Activated T-cell treated with anti-CD3 and anti-CD28 coated beads for 24 hours (primary cell): ENCODE measurements at regions not wholly inside any gene's neighbourhood (a gene's known extent, or its start where the extent isn't known, plus 50 kb on each side); places are given as distances from the start of the nearest gene placed in this dataset.
"Not testable (repeated sequence)": the region's sequence is repeated elsewhere in the genome, so short reads cannot be mapped to it uniquely, and the experiment has no call there.

Source experiments
- DNase-seq: peaks from one replicate; pipeline ENCODE4 v3.0.0-alpha.2; 2020; ENCODE audit warnings: low read depth

GRCh38 chr6:120498711-120499110 lies 835.6 kb downstream of the TBC1D32 start:
- no peak for DNase-seq

GRCh38 chr6:120496661-120497060 lies 837.6 kb downstream of the TBC1D32 start:
- DNase-seq = no peak

- no peak for DNase-seq
Measured at GRCh38 chr6:120493505-120493904, 840.8 kb downstream of the TBC1D32 start.

GRCh38 chr6:120489941-120490340 lies 844.3 kb downstream of the TBC1D32 start:
- DNase-seq = no peak

- no peak for DNase-seq
Measured at GRCh38 chr6:120484146-120484545, 850.1 kb downstream of the TBC1D32 start.

- no peak for DNase-seq
Measured at GRCh38 chr6:120478650-120479049, 855.6 kb downstream of the TBC1D32 start.

- DNase-seq = no peak
Measured at GRCh38 chr6:120473804-120474203, 860.5 kb downstream of the TBC1D32 start.

GRCh38 chr6:120468486-120468885 lies 865.8 kb downstream of the TBC1D32 start:
- DNase-seq = no peak

- no peak for DNase-seq
Measured at GRCh38 chr6:120451508-120451907, 882.8 kb downstream of the TBC1D32 start.

GRCh38 chr6:120447605-120448004 lies 886.7 kb downstream of the TBC1D32 start:
- DNase-seq = no peak

GRCh38 chr6:120432840-120433239 lies 901.4 kb downstream of the TBC1D32 start:
- DNase-seq = not testable (repeated sequence)

GRCh38 chr6:120431841-120432240 lies 902.4 kb downstream of the TBC1D32 start:
- no peak for DNase-seq

- no peak for DNase-seq
Measured at GRCh38 chr6:120411394-120411793, 922.9 kb downstream of the TBC1D32 start.

- no peak for DNase-seq
Measured at GRCh38 chr6:120410586-120410985, 923.7 kb downstream of the TBC1D32 start.

GRCh38 chr6:120407696-120408095 lies 926.6 kb downstream of the TBC1D32 start:
- DNase-seq = no peak

- no peak for DNase-seq
Measured at GRCh38 chr6:120405947-120406346, 928.3 kb downstream of the TBC1D32 start.

- DNase-seq = no peak
Measured at GRCh38 chr6:120395784-120396183, 938.5 kb downstream of the TBC1D32 start.

- no peak for DNase-seq
Measured at GRCh38 chr6:120395330-120395729, 939.0 kb downstream of the TBC1D32 start.

GRCh38 chr6:120392941-120393340 lies 941.3 kb downstream of the TBC1D32 start:
- DNase-seq = no peak

GRCh38 chr6:120384671-120385070 lies 949.6 kb downstream of the TBC1D32 start:
- no peak for DNase-seq

- no peak for DNase-seq
Measured at GRCh38 chr6:120383681-120384080, 950.6 kb downstream of the TBC1D32 start.

- DNase-seq = no peak
Measured at GRCh38 chr6:120378582-120379220, 955.6 kb downstream of the TBC1D32 start.

- no peak for DNase-seq
Measured at GRCh38 chr6:120373185-120373584, 961.1 kb downstream of the TBC1D32 start.

GRCh38 chr6:120363429-120363828 lies 970.9 kb downstream of the TBC1D32 start:
- DNase-seq = no peak
